ENCODE measurements at regions not wholly inside any gene's neighbourhood (a gene's known extent, or its start where the extent isn't known, plus 50 kb on each side); places are given as distances from the start of the nearest gene placed in this dataset.
A peak's percentile ranks its signal among the peaks of the same experiment; 100 is the strongest.

DNA sequence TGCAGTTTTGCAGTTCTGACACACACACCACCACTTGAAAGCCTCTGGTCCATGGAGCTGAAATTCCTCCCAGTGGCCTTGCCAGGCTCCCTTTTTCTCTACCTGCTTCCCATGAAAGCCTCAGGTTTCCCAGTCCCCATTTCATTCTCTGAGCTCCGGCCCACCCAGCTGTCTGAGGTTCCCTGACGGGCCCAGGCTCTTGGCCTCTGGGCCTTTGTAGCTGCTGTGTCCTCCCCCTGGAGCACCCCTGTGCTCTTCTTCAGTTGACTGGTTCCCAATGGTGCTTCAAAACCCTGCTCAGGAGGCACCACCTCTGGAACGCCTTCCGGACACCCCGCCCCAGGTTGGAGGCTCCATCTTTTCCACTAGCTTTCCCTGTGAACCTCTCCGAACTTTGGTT lies 155.9 kb upstream of the SHB start:
- intact Hi-C loops (cut with micrococcal nuclease), result no loop called here
- peak overlapping the region in 1 of 7 donors; percentile 17 for H3K27ac Mint-ChIP-seq
- no peak overlapping the region for H3K4me3 Mint-ChIP-seq
- H3K4me1 Mint-ChIP-seq, result peaks cover 13% of the 10 kb centered on the region
- no peaks in the 10 kb centered on the region for H3K36me3 Mint-ChIP-seq
- Histone ChIP-seq H2AFZ (ENCODE audit: insufficient read depth, low read depth, low read length, poor library complexity, severe bottlenecking) (no peak overlapping the region), H3K27ac (ENCODE audit: low read depth in 1 of 2, low read length in 2 of 2) (no peak overlapping the region), H3K4me2 (replicated peaks; ENCODE audit: extremely low read depth, low read length, poor library complexity, severe bottlenecking) (no peak overlapping the region), H3K27me3 (ENCODE audit: control insufficient read depth in 2 of 2, insufficient read depth in 2 of 2, low read length in 2 of 2) (peaks cover 0 to 2% of the 10 kb centered on the region in 2 donors), H3K4me1 (ENCODE audit: control insufficient read depth in 1 of 2, insufficient read depth in 2 of 2, low read length in 2 of 2) (peaks cover 10 to 14% of the 10 kb centered on the region in 2 donors), H4K20me1 (ENCODE audit: insufficient read depth, low read length) (no peaks in the 10 kb centered on the region), H3K36me3 (replicated peaks in 1 of 2; ENCODE audit: control insufficient read depth in 1 of 2, insufficient read depth in 2 of 2, low read length in 2 of 2) (no peaks in the 10 kb centered on the region), H3K9me3 (replicated peaks in 1 of 2; ENCODE audit: control insufficient read depth in 1 of 2, insufficient read depth in 1 of 2, low read length in 2 of 2) (no peaks in the 10 kb centered on the region), H3K9ac (ENCODE audit: insufficient read depth, low read length, poor library complexity, severe bottlenecking) (no peak overlapping the region), H3K4me3 (replicated peaks in 1 of 3; ENCODE audit: low read depth in 2 of 3, low read length in 3 of 3) (no peak overlapping the region), H3K79me2 (ENCODE audit: insufficient read depth, low read length) (no peaks in the 10 kb centered on the region)
- WGBS (ENCODE audit: insufficient coverage), result 100% methylated on average over 2 of the region's 6 CpGs
- H3K9me3 Mint-ChIP-seq, result peaks cover 0 to 3% (median 0%) of the 10 kb centered on the region in 7 donors
- no peak for DNase-seq
- peaks cover 8 to 24% (median 15%) of the 10 kb centered on the region in 3 donors for H3K27me3 Mint-ChIP-seq (ENCODE audit: low read depth in 3 of 3)
- TF ChIP-seq, protein P1, sequence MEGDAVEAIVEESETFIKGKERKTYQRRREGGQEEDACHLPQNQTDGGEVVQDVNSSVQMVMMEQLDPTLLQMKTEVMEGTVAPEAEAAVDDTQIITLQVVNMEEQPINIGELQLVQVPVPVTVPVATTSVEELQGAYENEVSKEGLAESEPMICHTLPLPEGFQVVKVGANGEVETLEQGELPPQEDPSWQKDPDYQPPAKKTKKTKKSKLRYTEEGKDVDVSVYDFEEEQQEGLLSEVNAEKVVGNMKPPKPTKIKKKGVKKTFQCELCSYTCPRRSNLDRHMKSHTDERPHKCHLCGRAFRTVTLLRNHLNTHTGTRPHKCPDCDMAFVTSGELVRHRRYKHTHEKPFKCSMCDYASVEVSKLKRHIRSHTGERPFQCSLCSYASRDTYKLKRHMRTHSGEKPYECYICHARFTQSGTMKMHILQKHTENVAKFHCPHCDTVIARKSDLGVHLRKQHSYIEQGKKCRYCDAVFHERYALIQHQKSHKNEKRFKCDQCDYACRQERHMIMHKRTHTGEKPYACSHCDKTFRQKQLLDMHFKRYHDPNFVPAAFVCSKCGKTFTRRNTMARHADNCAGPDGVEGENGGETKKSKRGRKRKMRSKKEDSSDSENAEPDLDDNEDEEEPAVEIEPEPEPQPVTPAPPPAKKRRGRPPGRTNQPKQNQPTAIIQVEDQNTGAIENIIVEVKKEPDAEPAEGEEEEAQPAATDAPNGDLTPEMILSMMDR (IDR thresholded peaks at IDR 0.05), result no peak

DNA sequence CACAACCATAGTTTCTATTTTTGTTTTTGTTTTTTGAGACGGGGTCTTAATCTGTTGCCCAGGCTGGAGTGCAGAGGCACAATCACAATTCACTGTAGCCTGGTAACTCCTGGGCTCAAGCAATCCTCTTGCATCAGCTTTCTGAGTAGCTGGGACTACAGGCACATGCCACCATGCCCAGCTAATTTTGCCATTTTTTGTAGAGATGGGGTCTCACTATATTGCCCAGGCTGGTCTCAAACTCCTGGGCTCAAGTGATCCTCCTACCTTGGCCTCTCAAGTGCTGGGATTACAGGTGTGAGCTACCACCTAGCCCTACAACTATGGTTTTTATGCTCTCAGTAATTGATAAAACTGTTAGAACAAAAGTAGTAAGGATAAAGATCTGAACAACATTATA lies 147.5 kb upstream of the SHB start:
- peaks cover 0 to 3% (median 0%) of the 10 kb centered on the region in 7 donors for H3K9me3 Mint-ChIP-seq
- WGBS (ENCODE audit: insufficient coverage), result no CpG with 5 or more reads among the region's 1 CpG
- DNase-seq, result no peak

More for the DNA sequence above, 147.5 kb upstream of the SHB start:
- Histone ChIP-seq H3K4me1 (ENCODE audit: control insufficient read depth in 1 of 2, insufficient read depth in 2 of 2, low read length in 2 of 2) (no peaks in the 10 kb centered on the region), H3K27ac (ENCODE audit: low read depth in 1 of 2, low read length in 2 of 2) (no peak overlapping the region), H3K79me2 (ENCODE audit: insufficient read depth, low read length) (no peaks in the 10 kb centered on the region), H3K4me3 (replicated peaks in 1 of 3; ENCODE audit: low read depth in 2 of 3, low read length in 3 of 3) (no peak overlapping the region), H3K9ac (ENCODE audit: insufficient read depth, low read length, poor library complexity, severe bottlenecking) (no peak overlapping the region), H4K20me1 (ENCODE audit: insufficient read depth, low read length) (no peaks in the 10 kb centered on the region), H2AFZ (ENCODE audit: insufficient read depth, low read depth, low read length, poor library complexity, severe bottlenecking) (no peak overlapping the region), H3K9me3 (replicated peaks in 1 of 2; ENCODE audit: control insufficient read depth in 1 of 2, insufficient read depth in 1 of 2, low read length in 2 of 2) (no peaks in the 10 kb centered on the region), H3K4me2 (replicated peaks; ENCODE audit: extremely low read depth, low read length, poor library complexity, severe bottlenecking) (no peak overlapping the region), H3K27me3 (ENCODE audit: control insufficient read depth in 2 of 2, insufficient read depth in 2 of 2, low read length in 2 of 2) (no peaks in the 10 kb centered on the region), H3K36me3 (replicated peaks in 1 of 2; ENCODE audit: control insufficient read depth in 1 of 2, insufficient read depth in 2 of 2, low read length in 2 of 2) (no peaks in the 10 kb centered on the region)
- no peak overlapping the region for H3K27ac Mint-ChIP-seq
- intact Hi-C loops (cut with micrococcal nuclease), result no loop called here
- H3K36me3 Mint-ChIP-seq, result no peaks in the 10 kb centered on the region
- no peak overlapping the region for H3K4me3 Mint-ChIP-seq
- TF ChIP-seq, protein P1 (IDR thresholded peaks at IDR 0.05), result no peak
- peaks cover 3 to 5% (median 4%) of the 10 kb centered on the region in 3 donors for H3K27me3 Mint-ChIP-seq (ENCODE audit: low read depth in 3 of 3)
- H3K4me1 Mint-ChIP-seq, result peaks cover 6% of the 10 kb centered on the region

Measured in CD14-positive monocyte (primary cell).